Endothelial cell of umbilical vein (primary cell): ENCODE measurements at regions not wholly inside any gene's neighbourhood (a gene's known extent, or its start where the extent isn't known, plus 50 kb on each side); places are given as distances from the start of the nearest gene placed in this dataset.

Experiments
- BruUV-seq: library from RNA; stranded (reverse); fragments of 400-500 nt; replicated peaks from 2 replicates; lab custom pipeline; 2021; lab: Mats Ljungman, UMichigan
- CTCF ChIA-PET: fragments of 300-600, 350-600 bp; sonication (Branson Sonifier 250); formaldehyde crosslinking; loops from one replicate; lab custom pipeline; 2021; ENCODE audit warnings: antibody characterized with exemption, inconsistent platforms; lab: Charles Lee
- POLR2A ChIA-PET: fragments of 300-600, 350-600 bp; sonication (Branson Sonifier 250); formaldehyde crosslinking; loops from one replicate; lab custom pipeline; 2021; ENCODE audit warnings: antibody characterized with exemption, inconsistent platforms; lab: Charles Lee
- DNase-seq: peaks from one replicate; pipeline ENCODE4 v3.0.0-alpha.2; 2011; ENCODE audit warnings: low read depth, low spot score
- FAIRE-seq: peaks from 2 replicates; lab custom pipeline; 2011; peaks lifted over from hg19 to GRCh38; lab: Jason Lieb, UNC
- H2AFZ ChIP-seq: 2 replicates; pipeline ENCODE4 v1.6.0; 2012; ENCODE audit warnings: low read depth, low read length, control low read depth, inconsistent platforms
- H3K27ac ChIP-seq: 2 replicates; pipeline ENCODE4 v1.5.1; 2011; ENCODE audit warnings: low read depth, mild to moderate bottlenecking, control low read depth, low read length, moderate library complexity; ENCODE audit not compliant: insufficient read depth
- H3K27me3 ChIP-seq, 2 experiments: 2 replicates each; pipeline versions ENCODE4 v1.6.0 to v1.6.1; 2011; ENCODE audit warnings: low read length in 2 of 2, mixed read lengths in 1 of 2; ENCODE audit not compliant: control insufficient read depth in 2 of 2, insufficient read depth in 2 of 2
- H3K36me3 ChIP-seq, 2 experiments: 2 replicates in 1 of 2; 3 replicates in 1 of 2; pipeline ENCODE4 v1.5.1; 2011; ENCODE audit warnings: low read length in 2 of 2, mild to moderate bottlenecking in 1 of 2, moderate library complexity in 1 of 2; ENCODE audit not compliant: control insufficient read depth in 2 of 2, insufficient read depth in 2 of 2; ENCODE audit errors: extremely low read depth in 1 of 2
- H3K4me1 ChIP-seq: 3 replicates; pipeline ENCODE4 v1.5.1; 2011; ENCODE audit warnings: mild to moderate bottlenecking, low read length; ENCODE audit not compliant: control insufficient read depth, insufficient read depth; ENCODE audit errors: extremely low read depth
- H3K4me2 ChIP-seq: 2 replicates; pipeline ENCODE4 v1.6.1; 2011; ENCODE audit warnings: low read length, control low read depth, mixed read lengths; ENCODE audit not compliant: insufficient read depth
- H3K4me3 ChIP-seq, 3 experiments: fragments of 200-600 bp in 1 of 3; sonication (generic), shearing (Covaris generic) in 1 of 3; replicated peaks in 1 of 3; 2 replicates each; pipeline ENCODE4 v1.5.1; 2011 to 2016; ENCODE audit warnings: control low read depth in 3 of 3, low read length in 3 of 3, mild to moderate bottlenecking in 2 of 3, inconsistent platforms in 1 of 3, low read depth in 1 of 3, moderate library complexity in 1 of 3; ENCODE audit not compliant: insufficient read depth in 1 of 3
- H3K79me2 ChIP-seq: 2 replicates; pipeline ENCODE4 v1.6.0; 2012; ENCODE audit warnings: low read length, inconsistent platforms; ENCODE audit not compliant: control insufficient read depth, insufficient read depth
- H3K9ac ChIP-seq: replicated peaks from 2 replicates; pipeline ENCODE3; 2011; ENCODE audit warnings: low read length, control low read depth; ENCODE audit not compliant: insufficient read depth; ENCODE audit errors: extremely low read depth
- H3K9me1 ChIP-seq: replicated peaks from 3 replicates; pipeline ENCODE4 v1.6.0; 2011; ENCODE audit warnings: mild to moderate bottlenecking, low read length; ENCODE audit not compliant: control insufficient read depth, insufficient read depth; ENCODE audit errors: extremely low read depth
- H3K9me3 ChIP-seq: replicated peaks from 2 replicates; pipeline ENCODE4 v1.5.1; 2012; ENCODE audit warnings: low read length, inconsistent platforms; ENCODE audit not compliant: control insufficient read depth, insufficient read depth
- H4K20me1 ChIP-seq: replicated peaks from 2 replicates; pipeline ENCODE3; 2011; ENCODE audit warnings: mild to moderate bottlenecking, low read length; ENCODE audit not compliant: control insufficient read depth, insufficient read depth; ENCODE audit errors: extremely low read depth
- CTCF ChIP-seq, 2 donors: IDR thresholded peaks; 1 replicate in 1 of 2; 2 replicates in 1 of 2; pipeline ENCODE4 v1.5.1; 2011; ENCODE audit warnings: low read length in 2 of 2, mild to moderate bottlenecking in 2 of 2, moderate library complexity in 2 of 2, control low read depth in 1 of 2, inconsistent platforms in 1 of 2, low read depth in 1 of 2; ENCODE audit not compliant: insufficient read depth in 1 of 2; ENCODE audit errors: extremely low read depth in 1 of 2
- EZH2 ChIP-seq: IDR thresholded peaks from 2 replicates; pipeline ENCODE4 v1.6.1; 2012; ENCODE audit warnings: borderline replicate concordance, low read depth, mild to moderate bottlenecking, moderate library complexity, low read length, inconsistent platforms; ENCODE audit not compliant: severe bottlenecking
- FOS ChIP-seq: IDR thresholded peaks from 2 replicates; pipeline ENCODE4 v1.6.1; 2011; ENCODE audit warnings: mild to moderate bottlenecking, low read length, moderate library complexity, borderline replicate concordance; ENCODE audit not compliant: insufficient read depth
- GATA2 ChIP-seq: IDR thresholded peaks from 2 replicates; pipeline ENCODE4 v1.7.0; 2011; ENCODE audit warnings: low read depth, mild to moderate bottlenecking, moderate library complexity, mixed read lengths, low read length; ENCODE audit not compliant: insufficient read length, insufficient read depth
- MAX ChIP-seq: IDR thresholded peaks from 2 replicates; pipeline ENCODE4 v1.6.1; 2011; ENCODE audit not compliant: insufficient read depth, insufficient read length
- MYC ChIP-seq: IDR thresholded peaks from one replicate; pipeline ENCODE4 v1.6.1; 2011; ENCODE audit warnings: mild to moderate bottlenecking, low read depth, low read length
- POLR2A ChIP-seq: IDR thresholded peaks from 2 replicates; pipeline ENCODE4 v1.6.1; 2012; ENCODE audit warnings: low read depth, mild to moderate bottlenecking, control low read depth, low read length
- dilution Hi-C: fragments of 300-500 bp; cut with MboI; formaldehyde crosslinking; loops from one replicate; pipeline ENCODE4 v1.15.0; 2019; ENCODE audit warnings: low sequenced_read_pairs; ENCODE audit not compliant: extremely low pct_ligation_motif_present
- intact Hi-C: fragments of 100-400 bp; cut with micrococcal nuclease; formaldehyde crosslinking; loops from one replicate; pipeline ENCODE4 v1.10.0; 2022

- Histone ChIP-seq H3K4me3 (no peak overlapping the region), H3K9me1 (no peaks in the 10 kb centered on the region), H2AFZ (peak overlapping the region; percentile 29), H4K20me1 (no peaks in the 10 kb centered on the region), H3K4me1 (no peaks in the 10 kb centered on the region), H3K9me3 (no peaks in the 10 kb centered on the region), H3K27ac (no peak overlapping the region), H3K79me2 (no peaks in the 10 kb centered on the region), H3K36me3 (no peaks in the 10 kb centered on the region), H3K4me2 (no peak overlapping the region), H3K9ac (no peak overlapping the region), H3K27me3 (no peaks in the 10 kb centered on the region)
- dilution Hi-C loops (no loop called here), intact Hi-C loops (no loop called here)
- no TSS peak for BruUV-seq
- POLR2A ChIA-PET = no interaction called here
- peak; percentile 23 for DNase-seq
- TF ChIP-seq GATA2 (no peak), MAX (no peak), MYC (no peak), POLR2A (no peak), CTCF (IDR thresholded peaks at IDR 0.05; ENCODE audit: extremely low read depth in 1 of 2, insufficient read depth in 1 of 2, low read depth in 1 of 2, low read length in 2 of 2) (no peak), EZH2 (no peak), FOS (no peak)
- FAIRE-seq = no peak
- CTCF ChIA-PET = interaction anchor here (1.0 to 1.6 kb wide), 3 partner anchors 13 to 20 kb away, joined by 3 to 5 read pairs (median 3); no protein-coding TSS in a partner anchor
These were observed 60.5 kb upstream of the DPH6 start for GRCh38 chr15:35606450-35606779.
